HEK293 (cell line): ENCODE measurements at regions not wholly inside any gene's neighbourhood (a gene's known extent, or its start where the extent isn't known, plus 50 kb on each side); places are given as distances from the start of the nearest gene placed in this dataset.

Experiments used
- CTCF ChIA-PET: fragments of 350-600 bp; formaldehyde crosslinking; extraction: SDS; loops from one replicate; lab custom pipeline; 2021; ENCODE audit warnings: antibody characterized with exemption; lab: Yijun Ruan, JAX
- POLR2A ChIA-PET: fragments of 300-600 bp; formaldehyde crosslinking; extraction: SDS; loops from one replicate; lab custom pipeline; 2020; ENCODE audit warnings: antibody characterized with exemption, inconsistent platforms; lab: Yijun Ruan, JAX
- H3K27ac ChIP-seq: fragments of 200-500 bp; sonication (Bioruptor generic); 2 replicates; pipeline ENCODE4 v1.5.1; 2014; ENCODE audit warnings: low read depth, low read length, control low read depth, inconsistent platforms; ENCODE audit errors: extremely low read depth
- H3K36me3 ChIP-seq, 2 experiments: fragments of 200-500 bp in 1 of 2; sonication (Bioruptor generic) in 1 of 2; 1 replicate in 1 of 2; 2 replicates in 1 of 2; pipeline ENCODE4 v1.5.1; 2014 to 2017; ENCODE audit warnings: inconsistent platforms in 2 of 2, low read length in 2 of 2; ENCODE audit not compliant: control insufficient read depth in 2 of 2, insufficient read depth in 1 of 2
- H3K4me1 ChIP-seq: fragments of 200-500 bp; sonication (Bioruptor generic); 2 replicates; pipeline ENCODE4 v1.5.1; 2014; ENCODE audit warnings: mild to moderate bottlenecking, low read length, inconsistent platforms; ENCODE audit not compliant: control insufficient read depth, insufficient read depth
- H3K4me3 ChIP-seq: 2 replicates; pipeline ENCODE4 v1.5.1; 2011; ENCODE audit warnings: low read depth, mild to moderate bottlenecking, control low read depth, low read length, moderate library complexity
- H3K9me3 ChIP-seq: fragments of 200-500 bp; sonication (Bioruptor generic); 2 replicates; pipeline ENCODE4 v1.5.1; 2014; ENCODE audit warnings: low read depth, low read length, inconsistent platforms; ENCODE audit not compliant: control insufficient read depth, insufficient read depth
- ELK4 ChIP-seq: IDR thresholded peaks from 2 replicates; pipeline ENCODE4 v1.6.1; 2011; ENCODE audit warnings: mild to moderate bottlenecking, low read depth, low read length, borderline replicate concordance
- HOXD13 ChIP-seq: sonication (generic); formaldehyde crosslinking; IDR thresholded peaks from 2 replicates; pipeline ENCODE4 v1.8.0; 2022; ENCODE audit warnings: missing genetic modification reagents, borderline replicate concordance
- PBX3 ChIP-seq: sonication (generic); formaldehyde crosslinking; IDR thresholded peaks from 2 replicates; pipeline ENCODE4 v1.8.1; 2022; ENCODE audit warnings: mild to moderate bottlenecking, moderate library complexity, missing genetic modification reagents
- YY2 ChIP-seq: fragments of 450-650 bp; formaldehyde crosslinking; IDR thresholded peaks from 2 replicates; pipeline ENCODE4 v1.5.1; 2016; ENCODE audit warnings: missing biosample characterization, missing genetic modification characterization
- ZFHX2 ChIP-seq: fragments of 450-650 bp; formaldehyde crosslinking; conservative IDR thresholded peaks from 2 replicates; pipeline ENCODE4 v1.5.1; 2016; ENCODE audit warnings: missing biosample characterization, missing genetic modification characterization
- ZNF132 ChIP-seq: fragments of 450-650 bp; formaldehyde crosslinking; IDR thresholded peaks from 2 replicates; pipeline ENCODE4 v1.5.1; 2017; ENCODE audit warnings: missing biosample characterization, missing genetic modification characterization, borderline replicate concordance
- ZNF148 ChIP-seq: fragments of 450-650 bp; formaldehyde crosslinking; IDR thresholded peaks from 2 replicates; pipeline ENCODE4 v1.5.0; 2017; ENCODE audit warnings: missing biosample characterization, missing genetic modification characterization, borderline replicate concordance
- ZNF2 ChIP-seq: fragments of 450-650 bp; formaldehyde crosslinking; IDR thresholded peaks from 2 replicates; pipeline ENCODE4 v1.5.1; 2016; ENCODE audit warnings: missing biosample characterization, missing genetic modification characterization
- ZNF221 ChIP-seq: fragments of 450-650 bp; formaldehyde crosslinking; IDR thresholded peaks from 2 replicates; pipeline ENCODE4 v1.5.1; 2017; ENCODE audit warnings: missing biosample characterization, missing genetic modification characterization, borderline replicate concordance
- ZNF26 ChIP-seq: fragments of 450-650 bp; formaldehyde crosslinking; IDR thresholded peaks from 2 replicates; pipeline ENCODE4 v1.5.1; 2016; ENCODE audit warnings: missing biosample characterization, missing genetic modification characterization
- ZNF266 ChIP-seq: fragments of 450-650 bp; formaldehyde crosslinking; IDR thresholded peaks from 2 replicates; pipeline ENCODE4 v1.5.1; 2016; ENCODE audit warnings: missing biosample characterization, missing genetic modification characterization, low read depth
- ZNF433 ChIP-seq: fragments of 450-650 bp; formaldehyde crosslinking; IDR thresholded peaks from 2 replicates; pipeline ENCODE4 v1.5.1; 2016; ENCODE audit warnings: missing biosample characterization, missing genetic modification characterization, low read depth
- ZNF488 ChIP-seq: fragments of 450-650 bp; formaldehyde crosslinking; IDR thresholded peaks from 2 replicates; pipeline ENCODE4 v1.5.1; 2016; ENCODE audit warnings: missing biosample characterization, missing genetic modification characterization
- ZNF558 ChIP-seq: fragments of 450-650 bp; formaldehyde crosslinking; IDR thresholded peaks from 2 replicates; pipeline ENCODE4 v1.5.1; 2016; ENCODE audit warnings: missing biosample characterization, missing genetic modification characterization
- ZNF561 ChIP-seq: fragments of 450-650 bp; IDR thresholded peaks from 2 replicates; pipeline ENCODE4 v1.5.1; 2018; ENCODE audit warnings: missing biosample characterization, missing genetic modification characterization, borderline replicate concordance
- ZNF580 ChIP-seq: fragments of 450-650 bp; formaldehyde crosslinking; IDR thresholded peaks from 2 replicates; pipeline ENCODE4 v1.5.1; 2016; ENCODE audit warnings: missing biosample characterization, missing genetic modification characterization
- ZNF585B ChIP-seq: fragments of 450-650 bp; formaldehyde crosslinking; IDR thresholded peaks from 2 replicates; pipeline ENCODE4 v1.5.1; 2016; ENCODE audit warnings: missing biosample characterization, missing genetic modification characterization
- ZNF610 ChIP-seq: fragments of 450-650 bp; formaldehyde crosslinking; IDR thresholded peaks from 2 replicates; pipeline ENCODE4 v1.5.1; 2016; ENCODE audit warnings: missing biosample characterization, missing genetic modification characterization, borderline replicate concordance
- ZNF629 ChIP-seq: fragments of 450-650 bp; formaldehyde crosslinking; IDR thresholded peaks from 2 replicates; pipeline ENCODE4 v1.5.1; 2017; ENCODE audit warnings: missing biosample characterization, missing genetic modification characterization
- ZNF677 ChIP-seq: fragments of 450-650 bp; IDR thresholded peaks from 2 replicates; pipeline ENCODE4 v1.5.0; 2018; ENCODE audit warnings: missing biosample characterization, mild to moderate bottlenecking, missing genetic modification characterization, moderate library complexity
- ZNF701 ChIP-seq: fragments of 450-650 bp; formaldehyde crosslinking; IDR thresholded peaks from 2 replicates; pipeline ENCODE4 v1.5.1; 2016; ENCODE audit warnings: missing biosample characterization, missing genetic modification characterization
- ZSCAN30 ChIP-seq: fragments of 450-650 bp; IDR thresholded peaks from 2 replicates; pipeline ENCODE4 v1.5.1; 2018; ENCODE audit warnings: missing biosample characterization, mild to moderate bottlenecking, missing genetic modification characterization, moderate library complexity
- TF ChIP-seq, protein P1 (sequence below): fragments of 450-650 bp; formaldehyde crosslinking; optimal IDR thresholded peaks from 2 replicates; pipeline ENCODE3; 2016; ENCODE audit warnings: missing biosample characterization, mild to moderate bottlenecking, missing genetic modification characterization

DNA sequence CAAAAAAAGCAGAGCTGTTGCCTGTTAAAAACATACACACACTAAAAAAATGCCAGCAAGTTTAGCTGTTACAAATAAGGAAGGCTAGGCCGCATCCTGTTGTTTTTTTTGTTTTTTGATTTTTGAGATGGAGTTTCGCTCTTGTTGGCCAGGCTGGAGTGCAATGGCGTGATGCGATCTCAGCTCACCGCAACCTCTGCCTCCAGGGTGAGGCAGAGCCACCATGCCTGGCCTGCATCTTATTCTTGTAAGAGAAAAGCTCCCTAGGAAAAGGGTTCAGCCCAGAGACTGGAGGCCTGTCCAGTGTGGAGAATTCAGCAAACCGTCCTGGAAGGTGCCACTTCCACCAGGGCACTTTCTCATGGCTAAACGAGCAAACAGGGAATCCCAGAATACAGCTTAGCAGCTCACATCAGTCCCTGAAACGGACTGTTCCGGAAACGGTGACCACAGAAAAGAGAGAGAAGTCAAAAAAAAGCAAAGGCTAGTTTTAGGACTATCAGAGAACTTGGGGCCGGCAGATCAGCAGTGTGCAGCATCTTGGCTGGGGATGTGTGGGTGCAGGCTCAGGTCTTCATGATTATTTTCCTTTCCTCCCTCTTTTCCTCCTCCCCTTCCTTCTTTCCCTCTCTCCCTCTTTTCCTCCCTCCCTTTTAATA is 283.6 kb downstream of the AJAP1 start:
- Histone ChIP-seq H3K27ac (no peak overlapping the region), H3K4me3 (no peak overlapping the region), H3K9me3 (no peaks in the 10 kb centered on the region), H3K4me1 (no peaks in the 10 kb centered on the region), H3K36me3 (no peaks in the 10 kb centered on the region)
- POLR2A ChIA-PET: no interaction called here
- CTCF ChIA-PET: no interaction called here
- TF ChIP-seq ZNF629 (tag by site-specific recombination): no peak
- no peak for TF ChIP-seq HOXD13 (CRISPR knock-in tag)
- no peak for TF ChIP-seq ZSCAN30 (tag by site-specific recombination)
- no peak for TF ChIP-seq ZNF433
- TF ChIP-seq ZNF677 (tag by site-specific recombination): no peak
- TF ChIP-seq ZNF580 (tag by site-specific recombination): no peak
- no peak for TF ChIP-seq ZNF148 (tag by site-specific recombination)
- no peak for TF ChIP-seq ZNF610 (tag by site-specific recombination)

DNA sequence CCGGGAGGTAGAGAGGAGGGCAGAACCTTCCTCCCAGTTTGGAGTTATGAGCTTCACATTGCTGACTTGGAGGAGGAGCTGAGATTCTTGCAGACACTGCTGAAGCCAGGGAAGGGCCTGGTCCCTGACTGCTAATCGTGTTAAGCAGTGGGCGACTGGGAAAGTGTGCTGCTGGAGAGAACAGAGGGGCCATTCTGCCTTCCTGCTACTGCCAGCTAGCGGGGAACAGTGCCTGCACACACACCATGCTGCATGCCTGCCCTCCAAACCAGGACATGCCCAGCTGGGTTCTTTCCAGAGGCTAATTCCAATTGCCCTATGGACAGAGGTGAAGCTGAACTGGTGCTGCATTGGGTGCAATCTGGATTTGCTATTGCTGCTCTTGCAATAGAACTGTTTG is 281.4 kb downstream of the AJAP1 start:
- ChIA-PET POLR2A (no interaction called here), CTCF (no interaction called here)
- Histone ChIP-seq H3K27ac (no peak overlapping the region), H3K4me1 (no peaks in the 10 kb centered on the region), H3K9me3 (no peaks in the 10 kb centered on the region), H3K4me3 (no peak overlapping the region), H3K36me3 (no peaks in the 10 kb centered on the region)
- TF ChIP-seq ZNF26 (tag by site-specific recombination) (no peak), ZNF629 (tag by site-specific recombination) (no peak), ZNF610 (tag by site-specific recombination) (no peak), ZNF266 (tag by site-specific recombination) (no peak), PBX3 (CRISPR knock-in tag) (no peak), ZFHX2 (no peak), ZNF221 (tag by site-specific recombination) (no peak), ELK4 (no peak)

GRCh38 chr1:4933232-4933631 is 278.8 kb downstream of the AJAP1 start:
- H3K4me3 ChIP-seq: no peak overlapping the region
- H3K9me3 ChIP-seq: no peaks in the 10 kb centered on the region
- no peak overlapping the region for H3K27ac ChIP-seq
- H3K36me3 ChIP-seq: no peaks in the 10 kb centered on the region
- POLR2A ChIA-PET: no interaction called here
- CTCF ChIA-PET: no interaction called here
- no peaks in the 10 kb centered on the region for H3K4me1 ChIP-seq
- no peak for TF ChIP-seq ZNF2 (tag by site-specific recombination)
- TF ChIP-seq ZNF585B: no peak
- no peak for TF ChIP-seq YY2 (tag by site-specific recombination)
- no peak for TF ChIP-seq ZNF488 (tag by site-specific recombination)
- no peak for TF ChIP-seq ZNF266 (tag by site-specific recombination)
- TF ChIP-seq ZNF701: no peak
- TF ChIP-seq, protein P1, sequence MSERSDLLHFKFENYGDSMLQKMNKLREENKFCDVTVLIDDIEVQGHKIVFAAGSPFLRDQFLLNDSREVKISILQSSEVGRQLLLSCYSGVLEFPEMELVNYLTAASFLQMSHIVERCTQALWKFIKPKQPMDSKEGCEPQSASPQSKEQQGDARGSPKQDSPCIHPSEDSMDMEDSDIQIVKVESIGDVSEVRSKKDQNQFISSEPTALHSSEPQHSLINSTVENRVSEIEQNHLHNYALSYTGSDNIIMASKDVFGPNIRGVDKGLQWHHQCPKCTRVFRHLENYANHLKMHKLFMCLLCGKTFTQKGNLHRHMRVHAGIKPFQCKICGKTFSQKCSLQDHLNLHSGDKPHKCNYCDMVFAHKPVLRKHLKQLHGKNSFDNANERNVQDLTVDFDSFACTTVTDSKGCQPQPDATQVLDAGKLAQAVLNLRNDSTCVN (tag by site-specific recombination): no peak
- TF ChIP-seq ZNF561 (tag by site-specific recombination): no peak
- TF ChIP-seq ZNF132 (tag by site-specific recombination): no peak
- no peak for TF ChIP-seq ZNF558 (tag by site-specific recombination)
